SK-N-MC (cell line): ENCODE measurements at regions not wholly inside any gene's neighbourhood (a gene's known extent, or its start where the extent isn't known, plus 50 kb on each side); places are given as distances from the start of the nearest gene placed in this dataset.

Source experiments
- DNase-seq: peaks from one replicate; pipeline ENCODE4 v3.0.0-alpha.2; 2011; ENCODE audit warnings: low read depth, low spot score
- H3K27ac ChIP-seq: fragments of 200-600 bp; sonication (generic); 2 replicates; pipeline ENCODE4 v1.5.1; 2016; ENCODE audit warnings: mixed run types
- H3K36me3 ChIP-seq: fragments of 200-600 bp; sonication (generic); 2 replicates; pipeline ENCODE4 v1.6.1; 2017; ENCODE audit warnings: antibody characterized with exemption, low read length, mixed read lengths; ENCODE audit not compliant: insufficient read depth
- H3K4me3 ChIP-seq: fragments of 200-600 bp; sonication (generic); 2 replicates; pipeline ENCODE4 v1.5.1; 2016
- H3K9ac ChIP-seq: fragments of 200-600 bp; sonication (generic); 2 replicates; pipeline ENCODE4 v1.8.0; 2017; ENCODE audit warnings: mixed run types, mixed read lengths; ENCODE audit not compliant: insufficient read length
- H3K9me3 ChIP-seq: fragments of 200-600 bp; sonication (generic); 2 replicates; pipeline ENCODE4 v1.6.1; 2017; ENCODE audit warnings: low read depth, mild to moderate bottlenecking, antibody characterized with exemption, low read length, moderate library complexity, mixed read lengths
- EZH2 ChIP-seq: fragments of 200-600 bp; sonication (generic); IDR thresholded peaks from one replicate; pipeline ENCODE4 v1.6.1; 2017; ENCODE audit warnings: antibody characterized with exemption
- FOXP2 ChIP-seq: optimal IDR thresholded peaks from 2 replicates; pipeline ENCODE3; 2011; ENCODE audit warnings: mild to moderate bottlenecking, moderate library complexity; ENCODE audit not compliant: insufficient read depth; ENCODE audit errors: extremely low read length, control extremely low read depth
- POLR2AphosphoS5 ChIP-seq: IDR thresholded peaks from 2 replicates; pipeline ENCODE4 v1.6.1; 2012; ENCODE audit warnings: mild to moderate bottlenecking, low read depth, low read length, borderline replicate concordance

- no peak overlapping the region for H3K4me3 ChIP-seq
- no peak overlapping the region for H3K9ac ChIP-seq
- no peak overlapping the region for H3K27ac ChIP-seq
- H3K9me3 ChIP-seq, result no peaks in the 10 kb centered on the region
- TF ChIP-seq POLR2AphosphoS5 (no peak), FOXP2 (no peak), EZH2 (no peak)
- no peak for DNase-seq
- H3K36me3 ChIP-seq, result no peaks in the 10 kb centered on the region
These were observed 92.7 kb downstream of the RPL27A start for GRCh38 chr11:8775332-8775731.

DNA sequence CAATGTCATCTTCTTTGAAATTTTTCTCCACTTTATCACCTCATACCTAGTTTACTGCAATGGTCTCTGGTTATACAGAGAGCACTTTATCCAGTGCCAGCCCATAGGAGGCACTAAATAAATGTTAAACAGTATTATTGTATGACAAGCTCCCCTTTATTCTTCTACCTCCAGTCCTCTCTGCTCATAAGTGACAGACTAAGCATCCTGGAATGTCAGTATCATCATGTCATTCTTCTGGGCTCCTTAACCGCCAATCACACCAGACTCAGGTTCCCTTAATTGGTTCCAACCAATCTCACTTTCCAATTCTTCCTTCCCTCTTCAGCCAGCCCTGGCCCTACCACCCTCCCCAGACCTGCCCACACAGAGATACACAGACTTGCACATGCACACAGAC is 93.1 kb downstream of the RPL27A start:
- no peak overlapping the region for H3K27ac ChIP-seq
- H3K36me3 ChIP-seq, result no peaks in the 10 kb centered on the region
- no peak for TF ChIP-seq EZH2
- TF ChIP-seq FOXP2, result no peak
- no peak for TF ChIP-seq POLR2AphosphoS5
- no peaks in the 10 kb centered on the region for H3K9me3 ChIP-seq
- no peak overlapping the region for H3K9ac ChIP-seq
- no peak overlapping the region for H3K4me3 ChIP-seq
- no peak for DNase-seq

GRCh38 chr11:8776209-8776608 is 93.6 kb downstream of the RPL27A start:
- TF ChIP-seq POLR2AphosphoS5, result no peak
- no peak for TF ChIP-seq EZH2
- no peak for TF ChIP-seq FOXP2

GRCh38 chr11:8777907-8778767 is 95.5 kb downstream of the RPL27A start:
- Histone ChIP-seq H3K9me3 (no peaks in the 10 kb centered on the region), H3K9ac (no peak overlapping the region), H3K36me3 (no peaks in the 10 kb centered on the region), H3K4me3 (no peak overlapping the region), H3K27ac (no peak overlapping the region)
- no peak for TF ChIP-seq EZH2
- no peak for TF ChIP-seq POLR2AphosphoS5
- no peak for TF ChIP-seq FOXP2
- no peak for DNase-seq

More at GRCh38 chr11:8776209-8776608, 93.6 kb downstream of the RPL27A start:
- H3K36me3 ChIP-seq, result no peaks in the 10 kb centered on the region
- no peak overlapping the region for H3K4me3 ChIP-seq
- no peak overlapping the region for H3K9ac ChIP-seq
- no peak overlapping the region for H3K27ac ChIP-seq
- DNase-seq, result no peak
- H3K9me3 ChIP-seq, result no peaks in the 10 kb centered on the region

DNA sequence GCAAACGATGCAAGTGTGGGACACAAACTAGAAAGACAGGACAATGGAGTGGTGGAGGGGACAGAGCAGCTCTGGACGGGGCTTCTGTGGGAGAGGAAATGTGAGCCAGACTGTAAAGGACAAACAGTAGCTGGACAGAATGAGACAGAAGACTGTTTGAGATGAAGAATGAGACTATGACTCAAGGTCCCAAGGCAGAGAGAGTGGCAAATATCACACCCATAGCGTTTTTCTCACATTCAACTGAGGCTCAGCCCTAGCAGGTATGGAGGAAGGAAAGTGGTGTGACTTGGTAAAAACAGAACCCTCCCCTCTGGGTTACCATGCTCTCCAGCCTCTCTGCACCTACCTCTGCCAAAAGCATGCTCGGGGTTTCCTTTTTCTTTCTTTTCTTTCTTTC is 96.5 kb downstream of the RPL27A start:
- H3K9ac ChIP-seq, result no peak overlapping the region
- no peak for DNase-seq
- TF ChIP-seq POLR2AphosphoS5 (no peak), EZH2 (no peak), FOXP2 (no peak)
- H3K27ac ChIP-seq, result no peak overlapping the region
- no peak overlapping the region for H3K4me3 ChIP-seq
- H3K9me3 ChIP-seq, result no peaks in the 10 kb centered on the region
- H3K36me3 ChIP-seq, result no peaks in the 10 kb centered on the region

- H3K36me3 ChIP-seq, result no peaks in the 10 kb centered on the region
These were observed 97.1 kb downstream of the RPL27A start for GRCh38 chr11:8779732-8780131.

GRCh38 chr11:8784954-8785353 is 102.4 kb downstream of the RPL27A start:
- Histone ChIP-seq H3K36me3 (no peaks in the 10 kb centered on the region), H3K9ac (no peak overlapping the region), H3K27ac (no peak overlapping the region), H3K9me3 (no peaks in the 10 kb centered on the region), H3K4me3 (no peak overlapping the region)
- TF ChIP-seq FOXP2, result no peak
- TF ChIP-seq POLR2AphosphoS5, result no peak
- TF ChIP-seq EZH2, result no peak
- no peak for DNase-seq

More at GRCh38 chr11:8779732-8780131, 97.1 kb downstream of the RPL27A start:
- no peak for TF ChIP-seq POLR2AphosphoS5
- no peak for TF ChIP-seq EZH2
- TF ChIP-seq FOXP2, result no peak
- DNase-seq, result no peak
- no peak overlapping the region for H3K4me3 ChIP-seq
- no peak overlapping the region for H3K27ac ChIP-seq
- no peak overlapping the region for H3K9ac ChIP-seq
- H3K9me3 ChIP-seq, result no peaks in the 10 kb centered on the region

DNA sequence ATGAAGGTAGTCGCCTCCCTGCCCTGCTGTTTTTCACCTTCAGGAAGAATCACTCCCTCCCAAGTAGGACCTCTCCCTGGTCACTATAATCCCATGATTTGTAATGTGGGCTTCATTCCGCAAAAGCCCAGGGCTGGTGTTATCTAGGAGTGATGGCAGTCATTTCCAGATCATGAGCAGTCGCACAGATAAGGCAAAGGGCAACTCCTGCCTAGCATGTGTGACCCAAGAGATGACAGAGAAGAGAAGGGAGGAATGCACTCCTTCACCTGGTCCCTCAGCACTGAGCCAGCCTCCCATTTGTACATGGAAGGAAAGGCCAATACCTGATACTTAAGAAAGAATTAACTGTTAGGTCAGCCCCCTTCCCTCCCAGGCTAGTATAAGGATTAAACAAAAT is 102.9 kb downstream of the RPL27A start:
- DNase-seq, result no peak
- Histone ChIP-seq H3K36me3 (no peaks in the 10 kb centered on the region), H3K4me3 (no peak overlapping the region), H3K9ac (no peak overlapping the region), H3K27ac (no peak overlapping the region), H3K9me3 (no peaks in the 10 kb centered on the region)
- TF ChIP-seq FOXP2, result no peak
- TF ChIP-seq EZH2, result no peak
- no peak for TF ChIP-seq POLR2AphosphoS5
